OCI-LY1 (cell line): ENCODE measurements at regions not wholly inside any gene's neighbourhood (a gene's known extent, or its start where the extent isn't known, plus 50 kb on each side); places are given as distances from the start of the nearest gene placed in this dataset.

ENCODE experiments used
- H2AFZ ChIP-seq: fragments of 200-600 bp; sonication (generic), shearing (Covaris generic); 2 replicates; pipeline ENCODE4 v1.6.0; 2014; ENCODE audit warnings: antibody characterized with exemption, mild to moderate bottlenecking, low read length
- H3F3A ChIP-seq: fragments of 200-600 bp; sonication (generic), shearing (Covaris generic); 2 replicates; pipeline ENCODE4 v1.6.0; 2014; ENCODE audit warnings: mild to moderate bottlenecking, antibody characterized with exemption, low read length, moderate library complexity; ENCODE audit not compliant: insufficient read depth
- H3K27ac ChIP-seq: fragments of 200-600 bp; sonication (generic); 2 replicates; pipeline ENCODE4 v1.5.1; 2014; ENCODE audit warnings: low read length, mixed run types, mild to moderate bottlenecking, low read depth; ENCODE audit not compliant: poor library complexity, severe bottlenecking
- H3K27me3 ChIP-seq: fragments of 200-600 bp; sonication (generic); 2 replicates; pipeline ENCODE4 v1.6.0; 2014; ENCODE audit warnings: antibody characterized with exemption, mild to moderate bottlenecking, low read length, moderate library complexity; ENCODE audit not compliant: insufficient read depth
- H3K36me3 ChIP-seq: fragments of 200-600 bp; sonication (generic); 2 replicates; pipeline ENCODE4 v1.6.1; 2014; ENCODE audit warnings: mild to moderate bottlenecking, antibody characterized with exemption, low read length, moderate library complexity, mixed read lengths; ENCODE audit not compliant: insufficient read depth
- H3K4me1 ChIP-seq: fragments of 200-600 bp; sonication (generic); 2 replicates; pipeline ENCODE4 v1.5.1; 2014; ENCODE audit warnings: mild to moderate bottlenecking, low read length, moderate library complexity; ENCODE audit not compliant: insufficient read depth, severe bottlenecking
- H3K4me2 ChIP-seq: fragments of 200-600 bp; sonication (generic), shearing (Covaris generic); 2 replicates; pipeline ENCODE4 v1.6.1; 2014; ENCODE audit warnings: low read length
- H3K4me3 ChIP-seq: fragments of 200-600 bp; sonication (generic); 2 replicates; pipeline ENCODE4 v1.5.1; 2014; ENCODE audit warnings: low read length, low read depth, mild to moderate bottlenecking, mixed read lengths; ENCODE audit not compliant: poor library complexity, severe bottlenecking
- H3K79me2 ChIP-seq: fragments of 200-600 bp; shearing (Covaris generic); 2 replicates; pipeline ENCODE4 v1.6.1; 2016; ENCODE audit warnings: mixed run types, low read length, mixed read lengths; ENCODE audit not compliant: insufficient read depth
- H3K9ac ChIP-seq: fragments of 200-600 bp; sonication (generic), shearing (Covaris generic); 2 replicates; pipeline ENCODE4 v1.6.1; 2014; ENCODE audit warnings: mild to moderate bottlenecking, low read length, mixed read lengths
- H3K9me2 ChIP-seq: fragments of 200-600 bp; sonication (generic), shearing (Covaris generic); 2 replicates; pipeline ENCODE4 v1.6.1; 2014; ENCODE audit warnings: low read depth, mild to moderate bottlenecking, low read length, mixed read lengths
- H3K9me3 ChIP-seq: fragments of 200-600 bp; shearing (Covaris generic); 2 replicates; pipeline ENCODE4 v1.6.1; 2014; ENCODE audit warnings: low read length, mixed read lengths
- H4K20me1 ChIP-seq: fragments of 200-600 bp; sonication (generic), shearing (Covaris generic); 2 replicates; pipeline ENCODE4 v1.6.0; 2016; ENCODE audit warnings: mild to moderate bottlenecking, low read length; ENCODE audit not compliant: insufficient read depth
- EZH2 ChIP-seq: fragments of 200-600 bp; sonication (generic), shearing (Covaris generic); IDR thresholded peaks from 2 replicates; pipeline ENCODE4 v1.8.0; 2017; ENCODE audit warnings: borderline replicate concordance, mixed run types, mild to moderate bottlenecking, antibody characterized with exemption, low read length, moderate library complexity, mixed read lengths
- TF ChIP-seq, protein P1 (sequence below): fragments of 200-600 bp; sonication (generic), shearing (Covaris generic); IDR thresholded peaks from 2 replicates; pipeline ENCODE4 v1.5.1; 2017; ENCODE audit warnings: mild to moderate bottlenecking, antibody characterized with exemption, low read length, moderate library complexity, mixed read lengths

DNA sequence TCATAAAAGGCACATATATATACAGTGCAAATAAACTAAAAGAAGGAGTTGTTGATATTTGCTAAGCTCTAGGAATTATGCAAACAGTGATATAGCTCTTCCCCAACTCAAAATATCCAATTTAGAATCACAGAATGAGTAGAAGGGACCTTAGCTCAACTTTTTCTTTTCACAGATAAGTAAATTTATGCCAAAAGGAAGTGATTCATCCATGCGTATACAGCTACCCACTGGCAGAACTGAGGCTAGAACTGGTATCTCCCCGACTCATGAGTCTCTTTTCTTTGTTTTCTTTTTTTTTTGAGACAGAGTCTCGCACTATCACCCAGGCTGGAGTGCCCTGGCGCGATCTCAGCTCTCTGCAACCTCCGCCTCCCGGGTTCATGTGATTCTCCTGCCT lies 54.2 kb upstream of the SVIL start:
- H3K36me3 ChIP-seq = no peaks in the 10 kb centered on the region
- no peak overlapping the region for H3K4me2 ChIP-seq
- H3K9me2 ChIP-seq = no peaks in the 10 kb centered on the region
- no peak overlapping the region for H2AFZ ChIP-seq
- H3K79me2 ChIP-seq = no peaks in the 10 kb centered on the region
- no peak overlapping the region for H3K9ac ChIP-seq
- H3F3A ChIP-seq = no peaks in the 10 kb centered on the region
- H3K4me3 ChIP-seq = no peak overlapping the region
- no peak for TF ChIP-seq EZH2
- TF ChIP-seq, protein P1, sequence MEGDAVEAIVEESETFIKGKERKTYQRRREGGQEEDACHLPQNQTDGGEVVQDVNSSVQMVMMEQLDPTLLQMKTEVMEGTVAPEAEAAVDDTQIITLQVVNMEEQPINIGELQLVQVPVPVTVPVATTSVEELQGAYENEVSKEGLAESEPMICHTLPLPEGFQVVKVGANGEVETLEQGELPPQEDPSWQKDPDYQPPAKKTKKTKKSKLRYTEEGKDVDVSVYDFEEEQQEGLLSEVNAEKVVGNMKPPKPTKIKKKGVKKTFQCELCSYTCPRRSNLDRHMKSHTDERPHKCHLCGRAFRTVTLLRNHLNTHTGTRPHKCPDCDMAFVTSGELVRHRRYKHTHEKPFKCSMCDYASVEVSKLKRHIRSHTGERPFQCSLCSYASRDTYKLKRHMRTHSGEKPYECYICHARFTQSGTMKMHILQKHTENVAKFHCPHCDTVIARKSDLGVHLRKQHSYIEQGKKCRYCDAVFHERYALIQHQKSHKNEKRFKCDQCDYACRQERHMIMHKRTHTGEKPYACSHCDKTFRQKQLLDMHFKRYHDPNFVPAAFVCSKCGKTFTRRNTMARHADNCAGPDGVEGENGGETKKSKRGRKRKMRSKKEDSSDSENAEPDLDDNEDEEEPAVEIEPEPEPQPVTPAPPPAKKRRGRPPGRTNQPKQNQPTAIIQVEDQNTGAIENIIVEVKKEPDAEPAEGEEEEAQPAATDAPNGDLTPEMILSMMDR = no peak
- H3K4me1 ChIP-seq = no peaks in the 10 kb centered on the region
- no peak overlapping the region for H3K27ac ChIP-seq
- no peaks in the 10 kb centered on the region for H4K20me1 ChIP-seq
- no peaks in the 10 kb centered on the region; the same call in 1 of the 2 replicates for H3K27me3 ChIP-seq
- no peaks in the 10 kb centered on the region for H3K9me3 ChIP-seq

GRCh38 chr10:29688230-29688661 lies 53.5 kb upstream of the SVIL start:
- Histone ChIP-seq H3K79me2 (no peaks in the 10 kb centered on the region), H3K9me2 (no peaks in the 10 kb centered on the region), H3F3A (no peaks in the 10 kb centered on the region), H4K20me1 (no peaks in the 10 kb centered on the region), H3K4me1 (no peaks in the 10 kb centered on the region), H3K4me2 (no peak overlapping the region), H2AFZ (no peak overlapping the region), H3K27me3 (no peaks in the 10 kb centered on the region; the same call in 1 of the 2 replicates), H3K4me3 (no peak overlapping the region), H3K9me3 (no peaks in the 10 kb centered on the region), H3K36me3 (no peaks in the 10 kb centered on the region), H3K27ac (no peak overlapping the region), H3K9ac (no peak overlapping the region)
- TF ChIP-seq EZH2 = no peak
- TF ChIP-seq, protein P1 = no peak

DNA sequence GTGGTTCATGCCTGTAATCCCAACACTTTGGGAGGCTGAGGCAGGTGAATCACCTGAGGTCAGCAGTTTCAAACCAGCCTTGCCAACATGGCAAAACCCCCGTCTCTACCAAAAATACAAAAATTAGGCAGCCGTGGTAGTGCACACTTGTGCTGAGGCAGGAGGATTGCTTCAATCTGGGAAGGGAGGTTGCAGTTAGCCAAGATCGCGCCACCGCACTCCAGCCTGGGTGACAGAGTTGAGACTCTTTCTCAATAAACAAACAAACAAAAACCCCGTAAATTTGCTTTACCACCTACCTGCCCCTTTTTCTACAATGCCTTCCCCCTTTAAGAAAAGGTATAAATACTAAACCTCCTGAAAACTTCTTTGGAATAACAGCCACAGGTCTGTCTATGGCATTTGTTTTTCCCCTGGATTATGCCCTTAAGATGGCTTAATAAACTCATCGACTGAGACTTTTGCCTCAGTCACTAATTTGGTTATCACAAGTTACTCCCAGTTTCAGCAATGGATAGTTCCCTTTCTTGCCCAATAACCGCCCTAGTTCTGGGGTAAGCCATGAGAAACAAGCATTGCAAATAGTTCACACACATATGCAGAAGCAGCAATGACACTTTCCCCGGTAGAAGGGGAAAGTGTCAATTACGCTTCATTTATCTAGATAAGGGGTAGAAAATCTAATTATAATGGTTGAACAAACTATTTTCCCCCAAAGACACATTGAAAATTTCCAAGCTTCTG lies 52.8 kb upstream of the SVIL start:
- no peaks in the 10 kb centered on the region for H4K20me1 ChIP-seq
- H3K4me2 ChIP-seq = no peak overlapping the region
- no peaks in the 10 kb centered on the region for H3F3A ChIP-seq
- H3K9me2 ChIP-seq = no peaks in the 10 kb centered on the region
- H2AFZ ChIP-seq = no peak overlapping the region
- H3K27ac ChIP-seq = no peak overlapping the region
- H3K4me3 ChIP-seq = no peak overlapping the region
- H3K4me1 ChIP-seq = no peaks in the 10 kb centered on the region
- no peaks in the 10 kb centered on the region for H3K79me2 ChIP-seq
- H3K36me3 ChIP-seq = no peaks in the 10 kb centered on the region
- H3K9me3 ChIP-seq = no peaks in the 10 kb centered on the region
- no peak for TF ChIP-seq EZH2
- TF ChIP-seq, protein P1 = no peak
- H3K27me3 ChIP-seq = no peaks in the 10 kb centered on the region; the same call in 1 of the 2 replicates
- no peak overlapping the region for H3K9ac ChIP-seq
